CD4-positive, alpha-beta T cell (primary cell): ENCODE measurements at regions not wholly inside any gene's neighbourhood (a gene's known extent, or its start where the extent isn't known, plus 50 kb on each side); places are given as distances from the start of the nearest gene placed in this dataset.

Source experiments
- ATAC-seq: fragments of 200-7000 bp; cut with Tn5 transposase; one replicate; pipeline ENCODE4 v1.10.0; 2022; ENCODE audit warnings: mild to moderate bottlenecking; ENCODE audit not compliant: poor library complexity
- CTCF ChIA-PET: fragments of 350-600 bp; sonication (Branson Sonifier 250); formaldehyde crosslinking; loops from one replicate; lab custom pipeline; 2021; ENCODE audit warnings: antibody characterized with exemption, inconsistent platforms; lab: Charles Lee
- POLR2A ChIA-PET: fragments of 350-600 bp; sonication (Branson Sonifier 250); formaldehyde crosslinking; loops from one replicate; lab custom pipeline; 2021; ENCODE audit warnings: antibody characterized with exemption, inconsistent platforms; lab: Charles Lee
- DNase-seq, 14 experiments: peaks; one replicate each; pipeline ENCODE4 v3.0.0-alpha.2; 2013 to 2020; ENCODE audit warnings: mixed read lengths in 2 of 14
- H3K27ac ChIP-seq, 2 donors: one replicate each; pipeline versions ENCODE4 v1.5.1 to v1.7.0; 2013; ENCODE audit warnings: low read length in 2 of 2, low read depth in 1 of 2, mild to moderate bottlenecking in 1 of 2
- H3K27me3 ChIP-seq, 2 experiments: 1 replicate in 1 of 2; 2 replicates in 1 of 2; pipeline versions ENCODE4 v1.6.1 to v1.7.0; 2013; ENCODE audit warnings: low read length in 2 of 2, control low read depth in 1 of 2, mild to moderate bottlenecking in 1 of 2, moderate library complexity in 1 of 2; ENCODE audit not compliant: insufficient read depth in 2 of 2, control insufficient read depth in 1 of 2
- H3K36me3 ChIP-seq: one replicate; pipeline ENCODE4 v1.6.1; 2013; ENCODE audit warnings: low read length, control low read depth; ENCODE audit not compliant: insufficient read depth
- H3K4me1 ChIP-seq: one replicate; pipeline ENCODE4 v1.6.1; 2013; ENCODE audit warnings: low read length, control low read depth; ENCODE audit not compliant: insufficient read depth
- H3K4me3 ChIP-seq: one replicate; pipeline ENCODE4 v1.5.1; 2013; ENCODE audit warnings: mild to moderate bottlenecking, low read length, moderate library complexity
- H3K9me3 ChIP-seq, 2 experiments: 1 replicate in 1 of 2; 2 replicates in 1 of 2; pipeline versions ENCODE4 v1.6.1 to v1.7.0; 2013; ENCODE audit warnings: low read length in 2 of 2, mild to moderate bottlenecking in 2 of 2, control low read depth in 1 of 2, moderate library complexity in 1 of 2; ENCODE audit not compliant: control insufficient read depth in 1 of 2, insufficient read depth in 1 of 2
- H3K27ac Mint-ChIP-seq: one replicate; pipeline ENCODE4 v1.8.0; 2020; ENCODE audit warnings: mixed read lengths
- H3K27me3 Mint-ChIP-seq: one replicate; pipeline ENCODE4 v1.8.0; 2021; ENCODE audit warnings: mixed read lengths
- H3K36me3 Mint-ChIP-seq: one replicate; pipeline ENCODE4 v1.8.0; 2021; ENCODE audit warnings: low read depth, mixed read lengths
- H3K4me1 Mint-ChIP-seq: one replicate; pipeline ENCODE4 v1.8.0; 2021; ENCODE audit warnings: low read depth, mixed read lengths
- H3K4me3 Mint-ChIP-seq: one replicate; pipeline ENCODE4 v1.8.0; 2020; ENCODE audit warnings: mild to moderate bottlenecking, mixed read lengths
- H3K9me3 Mint-ChIP-seq: one replicate; pipeline ENCODE4 v1.8.0; 2020; ENCODE audit warnings: mixed read lengths
- intact Hi-C, 2 experiments: fragments of 100-400 bp; cut with DNase I in 1 of 2; cut with micrococcal nuclease in 1 of 2; formaldehyde crosslinking; loops; one replicate each; pipeline versions ENCODE4 v1.15.1 to v1.9.0; 2023 to 2025; cut with DNase I, micrococcal nuclease
- TF ChIP-seq, protein P1 (sequence below): fragments of 200-600 bp; IDR thresholded peaks from one replicate; pipeline ENCODE4 v1.8.0; 2022; ENCODE audit warnings: antibody characterized with exemption, mild to moderate bottlenecking

- Histone ChIP-seq H3K4me3 (no peak overlapping the region), H3K9me3 (no peaks in the 10 kb centered on the region), H3K36me3 (no peaks in the 10 kb centered on the region), H3K27ac (no peak overlapping the region), H3K4me1 (no peaks in the 10 kb centered on the region), H3K27me3 (peaks cover 0 to 8% of the 10 kb centered on the region in 2 experiments)
- Mint-ChIP-seq H3K27ac (no peak overlapping the region), H3K9me3 (no peaks in the 10 kb centered on the region), H3K27me3 (peaks cover 39% of the 10 kb centered on the region), H3K4me1 (no peaks in the 10 kb centered on the region), H3K36me3 (no peaks in the 10 kb centered on the region), H3K4me3 (no peak overlapping the region)
- CTCF ChIA-PET = no interaction called here
- no peak for DNase-seq
- TF ChIP-seq, protein P1, sequence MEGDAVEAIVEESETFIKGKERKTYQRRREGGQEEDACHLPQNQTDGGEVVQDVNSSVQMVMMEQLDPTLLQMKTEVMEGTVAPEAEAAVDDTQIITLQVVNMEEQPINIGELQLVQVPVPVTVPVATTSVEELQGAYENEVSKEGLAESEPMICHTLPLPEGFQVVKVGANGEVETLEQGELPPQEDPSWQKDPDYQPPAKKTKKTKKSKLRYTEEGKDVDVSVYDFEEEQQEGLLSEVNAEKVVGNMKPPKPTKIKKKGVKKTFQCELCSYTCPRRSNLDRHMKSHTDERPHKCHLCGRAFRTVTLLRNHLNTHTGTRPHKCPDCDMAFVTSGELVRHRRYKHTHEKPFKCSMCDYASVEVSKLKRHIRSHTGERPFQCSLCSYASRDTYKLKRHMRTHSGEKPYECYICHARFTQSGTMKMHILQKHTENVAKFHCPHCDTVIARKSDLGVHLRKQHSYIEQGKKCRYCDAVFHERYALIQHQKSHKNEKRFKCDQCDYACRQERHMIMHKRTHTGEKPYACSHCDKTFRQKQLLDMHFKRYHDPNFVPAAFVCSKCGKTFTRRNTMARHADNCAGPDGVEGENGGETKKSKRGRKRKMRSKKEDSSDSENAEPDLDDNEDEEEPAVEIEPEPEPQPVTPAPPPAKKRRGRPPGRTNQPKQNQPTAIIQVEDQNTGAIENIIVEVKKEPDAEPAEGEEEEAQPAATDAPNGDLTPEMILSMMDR = no peak
- intact Hi-C loops = no loop called here
- no peak for ATAC-seq
- POLR2A ChIA-PET = no interaction called here
Measured at GRCh38 chr7:112963634-112964033, 123.0 kb downstream of the GPR85 start.

DNA sequence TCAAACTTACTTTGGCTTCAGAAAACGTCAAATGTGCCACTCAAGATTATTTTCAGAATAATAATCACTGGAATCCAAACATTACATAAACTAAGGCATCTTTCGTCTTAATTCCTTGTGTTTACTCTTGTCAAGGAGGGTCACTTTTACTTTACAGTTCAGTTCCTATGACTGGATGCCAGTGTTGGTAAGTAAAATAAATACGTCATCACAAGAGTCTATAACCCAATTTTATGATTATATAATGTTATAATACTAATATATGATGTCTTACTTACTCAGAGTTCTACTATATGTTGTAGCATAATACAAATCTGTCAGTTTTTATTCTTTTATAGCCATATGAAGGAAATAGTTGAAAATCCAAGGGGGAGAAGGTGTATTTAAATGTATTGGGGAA lies 123.8 kb downstream of the GPR85 start:
- no peak overlapping the region for H3K4me3 Mint-ChIP-seq
- peaks cover 46% of the 10 kb centered on the region for H3K27me3 Mint-ChIP-seq
- Histone ChIP-seq H3K36me3 (no peaks in the 10 kb centered on the region), H3K4me1 (no peaks in the 10 kb centered on the region), H3K27me3 (peaks cover 0 to 8% of the 10 kb centered on the region in 2 experiments), H3K9me3 (no peaks in the 10 kb centered on the region), H3K27ac (no peak overlapping the region), H3K4me3 (no peak overlapping the region)
- DNase-seq = no peak
- H3K4me1 Mint-ChIP-seq = no peaks in the 10 kb centered on the region
- ChIA-PET CTCF (no interaction called here), POLR2A (no interaction called here)
- no peak overlapping the region for H3K27ac Mint-ChIP-seq
- TF ChIP-seq, protein P1 = no peak
- intact Hi-C loops = no loop called here
- H3K36me3 Mint-ChIP-seq = no peaks in the 10 kb centered on the region
- H3K9me3 Mint-ChIP-seq = no peaks in the 10 kb centered on the region
- no peak for ATAC-seq

- H3K9me3 Mint-ChIP-seq = no peaks in the 10 kb centered on the region
- TF ChIP-seq, protein P1 = no peak
- peaks cover 62% of the 10 kb centered on the region for H3K27me3 Mint-ChIP-seq
- ATAC-seq = no peak
- Histone ChIP-seq H3K4me1 (no peaks in the 10 kb centered on the region), H3K27me3 (peaks cover 0 to 8% of the 10 kb centered on the region in 2 experiments), H3K27ac (no peak overlapping the region), H3K9me3 (no peaks in the 10 kb centered on the region), H3K4me3 (no peak overlapping the region), H3K36me3 (no peaks in the 10 kb centered on the region)
- no peak overlapping the region for H3K27ac Mint-ChIP-seq
- POLR2A ChIA-PET = no interaction called here
- H3K4me1 Mint-ChIP-seq = no peaks in the 10 kb centered on the region
- CTCF ChIA-PET = no interaction called here
- no peaks in the 10 kb centered on the region for H3K36me3 Mint-ChIP-seq
- no peak for DNase-seq
- H3K4me3 Mint-ChIP-seq = no peak overlapping the region
- intact Hi-C loops = no loop called here
Measured at GRCh38 chr7:112959276-112959675, 127.4 kb downstream of the GPR85 start.
